ENCODE measurements at regions not wholly inside any gene's neighbourhood (a gene's known extent, or its start where the extent isn't known, plus 50 kb on each side); places are given as distances from the start of the nearest gene placed in this dataset.

DNA sequence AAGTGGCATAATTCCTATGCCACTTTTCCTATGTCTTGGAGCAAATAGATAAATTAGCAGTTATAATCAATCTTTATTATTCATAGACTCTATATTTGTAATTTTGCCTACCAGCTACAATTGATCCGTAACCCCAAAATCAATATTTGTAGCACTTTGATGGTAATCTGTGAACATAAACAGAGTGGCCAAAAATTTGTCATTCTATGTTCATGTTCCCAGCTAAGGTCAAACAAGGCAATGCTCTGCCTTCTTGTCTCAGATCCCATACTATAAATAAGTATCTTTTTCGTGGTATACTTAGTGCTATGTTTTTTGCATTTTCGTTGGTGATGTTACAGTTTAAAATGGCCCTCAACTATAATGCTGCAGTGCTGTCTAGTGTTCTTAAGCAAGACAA, 228.5 kb downstream of the FZD1 start:
- no peak for TF ChIP-seq REST (IDR thresholded peaks at IDR 0.05; ENCODE audit: borderline replicate concordance)
- TF ChIP-seq EZH2 (IDR thresholded peaks at IDR 0.05; ENCODE audit: borderline replicate concordance, insufficient read depth, low read length, poor library complexity, severe bottlenecking): no peak
- TF ChIP-seq CTCF (IDR thresholded peaks at IDR 0.05; ENCODE audit: poor library complexity, severe bottlenecking): no peak
- TF ChIP-seq POLR2AphosphoS5 (IDR thresholded peaks at IDR 0.05): no peak
- TF ChIP-seq RAD21 (conservative IDR thresholded peaks at IDR 0.05): no peak
- no peak for TF ChIP-seq EP300 (conservative IDR thresholded peaks at IDR 0.05; ENCODE audit: poor library complexity, severe bottlenecking)
- TF ChIP-seq TAF1 (IDR thresholded peaks at IDR 0.05; ENCODE audit: low read depth): no peak
- no peak for TF ChIP-seq SMC3 (conservative IDR thresholded peaks at IDR 0.05; ENCODE audit: poor library complexity)

All from neural cell (in vitro differentiated cells).